Activated T-helper 2 cell treated with anti-CD3 and anti-CD28 coated beads, Interferon-gamma antibody, Interleukin-2, Interleukin-4, amounts not matched to agents 10 μg/mL and 5 μg/mL and 100 μg/mL, durations not matched to agents 14 hours and 24 hours and 36 hours (primary cell): ENCODE measurements at regions not wholly inside any gene's neighbourhood (a gene's known extent, or its start where the extent isn't known, plus 50 kb on each side); places are given as distances from the start of the nearest gene placed in this dataset.

Experiments
- DNase-seq: peaks from one replicate; pipeline ENCODE4 v3.0.0; 2021; ENCODE audit warnings: low spot score
- H3K27ac Mint-ChIP-seq: one replicate; pipeline ENCODE4 v1.8.0; 2021; ENCODE audit warnings: mixed read lengths
- H3K27me3 Mint-ChIP-seq: one replicate; pipeline ENCODE4 v1.8.0; 2021; ENCODE audit warnings: low read depth, mixed read lengths
- H3K36me3 Mint-ChIP-seq: one replicate; pipeline ENCODE4 v1.8.0; 2021; ENCODE audit warnings: low read depth, mixed read lengths
- H3K4me1 Mint-ChIP-seq: one replicate; pipeline ENCODE4 v1.8.0; 2021; ENCODE audit warnings: low read depth, mixed read lengths
- H3K4me3 Mint-ChIP-seq: one replicate; pipeline ENCODE4 v1.8.0; 2021; ENCODE audit warnings: low read depth, mild to moderate bottlenecking, moderate library complexity, mixed read lengths
- H3K9me3 Mint-ChIP-seq: one replicate; pipeline ENCODE4 v1.8.0; 2021; ENCODE audit warnings: mixed read lengths
- intact Hi-C: fragments of 100-400 bp; cut with micrococcal nuclease; formaldehyde crosslinking; loops from one replicate; pipeline ENCODE4 v1.15.1; 2023

- Mint-ChIP-seq H3K36me3 (no peaks in the 10 kb centered on the region), H3K4me3 (no peak overlapping the region), H3K27me3 (no peaks in the 10 kb centered on the region), H3K9me3 (no peaks in the 10 kb centered on the region), H3K4me1 (no peaks in the 10 kb centered on the region), H3K27ac (no peak overlapping the region)
- intact Hi-C loops = no loop called here
- DNase-seq = no peak
Observed at GRCh38 chr3:176796371-176796770, 400.9 kb downstream of the TBL1XR1 start.

GRCh38 chr3:176795891-176796290 lies 401.4 kb downstream of the TBL1XR1 start:
- Mint-ChIP-seq H3K27ac (no peak overlapping the region), H3K4me3 (no peak overlapping the region), H3K9me3 (no peaks in the 10 kb centered on the region), H3K27me3 (no peaks in the 10 kb centered on the region), H3K4me1 (no peaks in the 10 kb centered on the region), H3K36me3 (no peaks in the 10 kb centered on the region)
- intact Hi-C loops = no loop called here
- DNase-seq = no peak

GRCh38 chr3:176794406-176794805 lies 402.9 kb downstream of the TBL1XR1 start:
- Mint-ChIP-seq H3K9me3 (no peaks in the 10 kb centered on the region), H3K27me3 (no peaks in the 10 kb centered on the region), H3K4me1 (no peaks in the 10 kb centered on the region), H3K36me3 (no peaks in the 10 kb centered on the region), H3K4me3 (no peak overlapping the region), H3K27ac (no peak overlapping the region)
- no peak for DNase-seq
- intact Hi-C loops = no loop called here

- Mint-ChIP-seq H3K27ac (no peak overlapping the region), H3K36me3 (no peaks in the 10 kb centered on the region), H3K4me1 (no peaks in the 10 kb centered on the region), H3K4me3 (no peak overlapping the region), H3K9me3 (no peaks in the 10 kb centered on the region), H3K27me3 (no peaks in the 10 kb centered on the region)
- intact Hi-C loops = no loop called here
- no peak for DNase-seq
Observed at GRCh38 chr3:176789947-176790346, 407.3 kb downstream of the TBL1XR1 start.

GRCh38 chr3:176789281-176789705 lies 408.0 kb downstream of the TBL1XR1 start:
- Mint-ChIP-seq H3K4me1 (no peaks in the 10 kb centered on the region), H3K27ac (no peak overlapping the region), H3K36me3 (no peaks in the 10 kb centered on the region), H3K27me3 (no peaks in the 10 kb centered on the region), H3K9me3 (no peaks in the 10 kb centered on the region), H3K4me3 (no peak overlapping the region)
- DNase-seq = no peak
- intact Hi-C loops = no loop called here

GRCh38 chr3:176787506-176787905 lies 409.8 kb downstream of the TBL1XR1 start:
- intact Hi-C loops = no loop called here
- no peaks in the 10 kb centered on the region for H3K27me3 Mint-ChIP-seq
- H3K4me3 Mint-ChIP-seq = no peak overlapping the region
- no peak overlapping the region for H3K27ac Mint-ChIP-seq
- no peaks in the 10 kb centered on the region for H3K36me3 Mint-ChIP-seq
- H3K4me1 Mint-ChIP-seq = no peaks in the 10 kb centered on the region
- no peaks in the 10 kb centered on the region for H3K9me3 Mint-ChIP-seq
- no peak for DNase-seq

GRCh38 chr3:176785171-176785570 lies 412.1 kb downstream of the TBL1XR1 start:
- Mint-ChIP-seq H3K4me3 (no peak overlapping the region), H3K27me3 (no peaks in the 10 kb centered on the region), H3K9me3 (no peaks in the 10 kb centered on the region), H3K27ac (no peak overlapping the region), H3K36me3 (no peaks in the 10 kb centered on the region), H3K4me1 (no peaks in the 10 kb centered on the region)
- no peak for DNase-seq
- intact Hi-C loops = no loop called here

- no peak for DNase-seq
- Mint-ChIP-seq H3K9me3 (no peaks in the 10 kb centered on the region), H3K27ac (no peak overlapping the region), H3K36me3 (no peaks in the 10 kb centered on the region), H3K4me3 (no peak overlapping the region), H3K27me3 (no peaks in the 10 kb centered on the region), H3K4me1 (no peaks in the 10 kb centered on the region)
- intact Hi-C loops = no loop called here
Observed at GRCh38 chr3:176780766-176781165, 416.5 kb downstream of the TBL1XR1 start.

- no peaks in the 10 kb centered on the region for H3K4me1 Mint-ChIP-seq
- no peak overlapping the region for H3K4me3 Mint-ChIP-seq
- H3K9me3 Mint-ChIP-seq = no peaks in the 10 kb centered on the region
- intact Hi-C loops = no loop called here
- no peaks in the 10 kb centered on the region for H3K27me3 Mint-ChIP-seq
- no peak for DNase-seq
- no peak overlapping the region for H3K27ac Mint-ChIP-seq
- no peaks in the 10 kb centered on the region for H3K36me3 Mint-ChIP-seq
Observed at GRCh38 chr3:176776622-176777175, 420.6 kb downstream of the TBL1XR1 start.

- Mint-ChIP-seq H3K9me3 (no peaks in the 10 kb centered on the region), H3K27ac (no peak overlapping the region), H3K4me1 (no peaks in the 10 kb centered on the region), H3K27me3 (no peaks in the 10 kb centered on the region), H3K4me3 (no peak overlapping the region), H3K36me3 (no peaks in the 10 kb centered on the region)
- intact Hi-C loops = no loop called here
- no peak for DNase-seq
Observed at GRCh38 chr3:176769547-176770190, 427.6 kb downstream of the TBL1XR1 start.

- no peak for DNase-seq
- Mint-ChIP-seq H3K4me1 (no peaks in the 10 kb centered on the region), H3K36me3 (no peaks in the 10 kb centered on the region), H3K27me3 (no peaks in the 10 kb centered on the region), H3K4me3 (no peak overlapping the region), H3K27ac (no peak overlapping the region), H3K9me3 (no peaks in the 10 kb centered on the region)
- intact Hi-C loops = no loop called here
Observed at GRCh38 chr3:176767385-176767784, 429.9 kb downstream of the TBL1XR1 start.

- Mint-ChIP-seq H3K4me1 (no peaks in the 10 kb centered on the region), H3K9me3 (no peaks in the 10 kb centered on the region), H3K36me3 (no peaks in the 10 kb centered on the region), H3K4me3 (no peak overlapping the region), H3K27me3 (no peaks in the 10 kb centered on the region), H3K27ac (no peak overlapping the region)
- intact Hi-C loops = no loop called here
- no peak for DNase-seq
Observed at GRCh38 chr3:176766862-176767261, 430.4 kb downstream of the TBL1XR1 start.

GRCh38 chr3:176765382-176765900 lies 431.8 kb downstream of the TBL1XR1 start:
- Mint-ChIP-seq H3K4me3 (no peak overlapping the region), H3K27me3 (no peaks in the 10 kb centered on the region), H3K4me1 (no peaks in the 10 kb centered on the region), H3K36me3 (no peaks in the 10 kb centered on the region), H3K27ac (no peak overlapping the region), H3K9me3 (no peaks in the 10 kb centered on the region)
- DNase-seq = no peak
- intact Hi-C loops = no loop called here
